ENCODE measurements at regions not wholly inside any gene's neighbourhood (a gene's known extent, or its start where the extent isn't known, plus 50 kb on each side); places are given as distances from the start of the nearest gene placed in this dataset.

- no peak for ATAC-seq
- TF ChIP-seq CSDC2 (CRISPR knock-in tag; IDR thresholded peaks at IDR 0.05) (no peak), ZC3H10 (CRISPR knock-in tag; IDR thresholded peaks at IDR 0.05) (no peak), SNAI2 (CRISPR knock-in tag; IDR thresholded peaks at IDR 0.05) (no peak), GLIS3 (CRISPR knock-in tag; IDR thresholded peaks at IDR 0.05) (no peak), ZNF8 (CRISPR knock-in tag; IDR thresholded peaks at IDR 0.05) (no peak), ZFP3 (CRISPR knock-in tag; IDR thresholded peaks at IDR 0.05) (no peak), ARNTL (CRISPR knock-in tag; IDR thresholded peaks at IDR 0.05; ENCODE audit: borderline replicate concordance, low read depth) (no peak), TOX (CRISPR knock-in tag; IDR thresholded peaks at IDR 0.05; ENCODE audit: borderline replicate concordance) (no peak), OSR1 (CRISPR knock-in tag; IDR thresholded peaks at IDR 0.05) (no peak), TCF4 (CRISPR knock-in tag; IDR thresholded peaks at IDR 0.05; ENCODE audit: borderline replicate concordance) (no peak), RARB (CRISPR knock-in tag; IDR thresholded peaks at IDR 0.05) (no peak), ISL1 (CRISPR knock-in tag; IDR thresholded peaks at IDR 0.05) (no peak), ZNF565 (CRISPR knock-in tag; conservative IDR thresholded peaks at IDR 0.05; ENCODE audit: low read depth) (no peak), ESRRG (CRISPR knock-in tag; IDR thresholded peaks at IDR 0.05) (no peak), PATZ1 (CRISPR knock-in tag; IDR thresholded peaks at IDR 0.05; ENCODE audit: borderline replicate concordance) (no peak), CREB5 (CRISPR knock-in tag; IDR thresholded peaks at IDR 0.05; ENCODE audit: low read depth) (no peak), BACH2 (CRISPR knock-in tag; IDR thresholded peaks at IDR 0.05; ENCODE audit: borderline replicate concordance) (no peak)
- TF ChIP-seq, protein P1, sequence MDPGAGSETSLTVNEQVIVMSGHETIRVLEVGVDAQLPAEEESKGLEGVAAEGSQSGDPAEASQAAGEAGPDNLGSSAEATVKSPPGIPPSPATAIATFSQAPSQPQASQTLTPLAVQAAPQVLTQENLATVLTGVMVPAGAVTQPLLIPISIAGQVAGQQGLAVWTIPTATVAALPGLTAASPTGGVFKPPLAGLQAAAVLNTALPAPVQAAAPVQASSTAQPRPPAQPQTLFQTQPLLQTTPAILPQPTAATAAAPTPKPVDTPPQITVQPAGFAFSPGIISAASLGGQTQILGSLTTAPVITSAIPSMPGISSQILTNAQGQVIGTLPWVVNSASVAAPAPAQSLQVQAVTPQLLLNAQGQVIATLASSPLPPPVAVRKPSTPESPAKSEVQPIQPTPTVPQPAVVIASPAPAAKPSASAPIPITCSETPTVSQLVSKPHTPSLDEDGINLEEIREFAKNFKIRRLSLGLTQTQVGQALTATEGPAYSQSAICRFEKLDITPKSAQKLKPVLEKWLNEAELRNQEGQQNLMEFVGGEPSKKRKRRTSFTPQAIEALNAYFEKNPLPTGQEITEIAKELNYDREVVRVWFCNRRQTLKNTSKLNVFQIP (CRISPR knock-in tag; IDR thresholded peaks at IDR 0.05; ENCODE audit: borderline replicate concordance, low read depth) = no peak
- TF ChIP-seq, protein P2, sequence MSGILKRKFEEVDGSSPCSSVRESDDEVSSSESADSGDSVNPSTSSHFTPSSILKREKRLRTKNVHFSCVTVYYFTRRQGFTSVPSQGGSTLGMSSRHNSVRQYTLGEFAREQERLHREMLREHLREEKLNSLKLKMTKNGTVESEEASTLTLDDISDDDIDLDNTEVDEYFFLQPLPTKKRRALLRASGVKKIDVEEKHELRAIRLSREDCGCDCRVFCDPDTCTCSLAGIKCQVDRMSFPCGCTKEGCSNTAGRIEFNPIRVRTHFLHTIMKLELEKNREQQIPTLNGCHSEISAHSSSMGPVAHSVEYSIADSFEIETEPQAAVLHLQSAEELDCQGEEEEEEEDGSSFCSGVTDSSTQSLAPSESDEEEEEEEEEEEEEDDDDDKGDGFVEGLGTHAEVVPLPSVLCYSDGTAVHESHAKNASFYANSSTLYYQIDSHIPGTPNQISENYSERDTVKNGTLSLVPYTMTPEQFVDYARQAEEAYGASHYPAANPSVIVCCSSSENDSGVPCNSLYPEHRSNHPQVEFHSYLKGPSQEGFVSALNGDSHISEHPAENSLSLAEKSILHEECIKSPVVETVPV (CRISPR knock-in tag; IDR thresholded peaks at IDR 0.05) = no peak
- TF ChIP-seq, protein P3, sequence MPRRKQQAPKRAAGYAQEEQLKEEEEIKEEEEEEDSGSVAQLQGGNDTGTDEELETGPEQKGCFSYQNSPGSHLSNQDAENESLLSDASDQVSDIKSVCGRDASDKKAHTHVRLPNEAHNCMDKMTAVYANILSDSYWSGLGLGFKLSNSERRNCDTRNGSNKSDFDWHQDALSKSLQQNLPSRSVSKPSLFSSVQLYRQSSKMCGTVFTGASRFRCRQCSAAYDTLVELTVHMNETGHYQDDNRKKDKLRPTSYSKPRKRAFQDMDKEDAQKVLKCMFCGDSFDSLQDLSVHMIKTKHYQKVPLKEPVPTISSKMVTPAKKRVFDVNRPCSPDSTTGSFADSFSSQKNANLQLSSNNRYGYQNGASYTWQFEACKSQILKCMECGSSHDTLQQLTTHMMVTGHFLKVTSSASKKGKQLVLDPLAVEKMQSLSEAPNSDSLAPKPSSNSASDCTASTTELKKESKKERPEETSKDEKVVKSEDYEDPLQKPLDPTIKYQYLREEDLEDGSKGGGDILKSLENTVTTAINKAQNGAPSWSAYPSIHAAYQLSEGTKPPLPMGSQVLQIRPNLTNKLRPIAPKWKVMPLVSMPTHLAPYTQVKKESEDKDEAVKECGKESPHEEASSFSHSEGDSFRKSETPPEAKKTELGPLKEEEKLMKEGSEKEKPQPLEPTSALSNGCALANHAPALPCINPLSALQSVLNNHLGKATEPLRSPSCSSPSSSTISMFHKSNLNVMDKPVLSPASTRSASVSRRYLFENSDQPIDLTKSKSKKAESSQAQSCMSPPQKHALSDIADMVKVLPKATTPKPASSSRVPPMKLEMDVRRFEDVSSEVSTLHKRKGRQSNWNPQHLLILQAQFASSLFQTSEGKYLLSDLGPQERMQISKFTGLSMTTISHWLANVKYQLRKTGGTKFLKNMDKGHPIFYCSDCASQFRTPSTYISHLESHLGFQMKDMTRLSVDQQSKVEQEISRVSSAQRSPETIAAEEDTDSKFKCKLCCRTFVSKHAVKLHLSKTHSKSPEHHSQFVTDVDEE (CRISPR knock-in tag; IDR thresholded peaks at IDR 0.05) = no peak
These were observed 732.6 kb downstream of the LIG4 start for GRCh38 chr13:107482688-107483087.

GRCh38 chr13:107480130-107480529, 735.2 kb downstream of the LIG4 start:
- ATAC-seq = no peak
- TF ChIP-seq ZC3H10 (CRISPR knock-in tag; IDR thresholded peaks at IDR 0.05) (no peak), ARNTL (CRISPR knock-in tag; IDR thresholded peaks at IDR 0.05; ENCODE audit: borderline replicate concordance, low read depth) (no peak), ZNF8 (CRISPR knock-in tag; IDR thresholded peaks at IDR 0.05) (no peak)

DNA sequence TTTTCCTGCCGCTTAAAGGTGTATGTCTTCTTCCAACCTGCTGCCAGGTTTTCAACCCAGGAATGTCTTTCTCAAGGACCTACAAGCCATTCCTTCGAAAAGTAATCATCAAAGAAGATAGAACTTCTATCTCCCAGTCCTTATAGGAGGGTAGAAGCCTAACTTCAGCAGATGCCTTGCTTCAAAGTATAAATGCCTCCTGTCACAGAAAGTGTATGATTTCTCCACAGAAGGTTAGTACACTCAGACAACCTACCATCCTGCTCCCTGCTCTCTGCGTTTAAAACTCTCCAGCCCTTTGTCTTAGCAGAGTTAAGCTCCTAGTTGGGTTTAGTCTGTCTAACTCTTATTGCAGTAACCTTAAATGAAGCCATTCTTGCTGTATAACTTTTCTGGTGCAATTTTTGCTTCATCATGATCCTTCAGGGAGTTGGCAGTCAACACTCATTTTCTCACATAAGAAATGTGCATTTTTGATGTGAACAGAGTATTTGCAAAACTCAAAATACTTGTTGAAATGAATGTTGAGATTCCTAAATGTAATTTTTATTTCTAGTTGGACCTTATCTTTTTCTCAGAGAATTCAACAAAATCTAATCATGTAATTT, 737.5 kb downstream of the LIG4 start:
- no peak for TF ChIP-seq TCF4 (CRISPR knock-in tag; IDR thresholded peaks at IDR 0.05; ENCODE audit: borderline replicate concordance)
- TF ChIP-seq ESRRG (CRISPR knock-in tag; IDR thresholded peaks at IDR 0.05) = no peak
- no peak for TF ChIP-seq ISL1 (CRISPR knock-in tag; IDR thresholded peaks at IDR 0.05)
- TF ChIP-seq PATZ1 (CRISPR knock-in tag; IDR thresholded peaks at IDR 0.05; ENCODE audit: borderline replicate concordance) = no peak
- no peak for TF ChIP-seq PPARA (CRISPR knock-in tag; IDR thresholded peaks at IDR 0.05; ENCODE audit: borderline replicate concordance)
- no peak for TF ChIP-seq ZNF565 (CRISPR knock-in tag; conservative IDR thresholded peaks at IDR 0.05; ENCODE audit: low read depth)
- no peak for ATAC-seq
